Ishikawa (cell line): ENCODE measurements at regions not wholly inside any gene's neighbourhood (a gene's known extent, or its start where the extent isn't known, plus 50 kb on each side); places are given as distances from the start of the nearest gene placed in this dataset.

Experiments used
- CREB1 ChIP-seq: IDR thresholded peaks from 2 replicates; pipeline ENCODE4 v1.6.1; 2012; ENCODE audit warnings: low read depth
- EP300 ChIP-seq: IDR thresholded peaks from 2 replicates; pipeline ENCODE4 v1.6.1; 2012; ENCODE audit warnings: borderline replicate concordance
- NFIC ChIP-seq: IDR thresholded peaks from 2 replicates; pipeline ENCODE4 v1.6.1; 2012
- RAD21 ChIP-seq: IDR thresholded peaks from 2 replicates; pipeline ENCODE4 v1.6.1; 2012; ENCODE audit warnings: low read depth
- REST ChIP-seq: IDR thresholded peaks from 2 replicates; pipeline ENCODE4 v1.6.1; 2012; ENCODE audit warnings: low read depth, mild to moderate bottlenecking
- TCF12 ChIP-seq: IDR thresholded peaks from 2 replicates; pipeline ENCODE4 v1.6.1; 2012; ENCODE audit warnings: low read depth
- TEAD4 ChIP-seq: IDR thresholded peaks from 2 replicates; pipeline ENCODE4 v1.6.1; 2012
- YY1 ChIP-seq: IDR thresholded peaks from 2 replicates; pipeline ENCODE4 v1.6.1; 2012; ENCODE audit warnings: low read depth
- ZBTB7A ChIP-seq: IDR thresholded peaks from 2 replicates; pipeline ENCODE4 v1.6.1; 2012; ENCODE audit warnings: low read depth

- TF ChIP-seq RAD21 (no peak), REST (no peak), NFIC (no peak), ZBTB7A (no peak), CREB1 (no peak), TEAD4 (no peak), TCF12 (no peak), EP300 (no peak), YY1 (no peak)
Observed at GRCh38 chr14:101102875-101103274, 199.4 kb upstream of the RTL1 start.
